SJSA1 (cell line): ENCODE measurements at regions not wholly inside any gene's neighbourhood (a gene's known extent, or its start where the extent isn't known, plus 50 kb on each side); places are given as distances from the start of the nearest gene placed in this dataset.
"Not testable (repeated sequence)": the region's sequence is repeated elsewhere in the genome, so short reads cannot be mapped to it uniquely, and the experiment has no call there.

Experiments used
- DNase-seq, 2 experiments: peaks; one replicate each; pipeline ENCODE4 v3.0.0-alpha.2; 2015 to 2020; ENCODE audit warnings: low spot score in 2 of 2, low read depth in 1 of 2
- H3K27ac ChIP-seq: fragments of 250-450 bp; sonication (Bioruptor Pico); 2 replicates; pipeline ENCODE4 v1.5.1; 2020; ENCODE audit warnings: mild to moderate bottlenecking, moderate library complexity
- H3K27me3 ChIP-seq: fragments of 250-450 bp; sonication (Bioruptor Pico); replicated peaks from 2 replicates; pipeline ENCODE4 v1.5.1; 2020; ENCODE audit warnings: mild to moderate bottlenecking, moderate library complexity
- H3K36me3 ChIP-seq: fragments of 250-450 bp; sonication (Bioruptor Pico); 2 replicates; pipeline ENCODE4 v1.5.1; 2020; ENCODE audit warnings: mild to moderate bottlenecking
- H3K4me1 ChIP-seq: fragments of 250-450 bp; sonication (Bioruptor Pico); replicated peaks from 2 replicates; pipeline ENCODE4 v1.6.1; 2021; ENCODE audit warnings: mild to moderate bottlenecking
- H3K4me3 ChIP-seq: fragments of 250-450 bp; sonication (Bioruptor Pico); 2 replicates; pipeline ENCODE4 v1.5.1; 2020; ENCODE audit warnings: mild to moderate bottlenecking
- H3K9me3 ChIP-seq: fragments of 250-450 bp; sonication (Bioruptor Pico); replicated peaks from 2 replicates; pipeline ENCODE4 v1.5.1; 2020; ENCODE audit warnings: mild to moderate bottlenecking

DNA sequence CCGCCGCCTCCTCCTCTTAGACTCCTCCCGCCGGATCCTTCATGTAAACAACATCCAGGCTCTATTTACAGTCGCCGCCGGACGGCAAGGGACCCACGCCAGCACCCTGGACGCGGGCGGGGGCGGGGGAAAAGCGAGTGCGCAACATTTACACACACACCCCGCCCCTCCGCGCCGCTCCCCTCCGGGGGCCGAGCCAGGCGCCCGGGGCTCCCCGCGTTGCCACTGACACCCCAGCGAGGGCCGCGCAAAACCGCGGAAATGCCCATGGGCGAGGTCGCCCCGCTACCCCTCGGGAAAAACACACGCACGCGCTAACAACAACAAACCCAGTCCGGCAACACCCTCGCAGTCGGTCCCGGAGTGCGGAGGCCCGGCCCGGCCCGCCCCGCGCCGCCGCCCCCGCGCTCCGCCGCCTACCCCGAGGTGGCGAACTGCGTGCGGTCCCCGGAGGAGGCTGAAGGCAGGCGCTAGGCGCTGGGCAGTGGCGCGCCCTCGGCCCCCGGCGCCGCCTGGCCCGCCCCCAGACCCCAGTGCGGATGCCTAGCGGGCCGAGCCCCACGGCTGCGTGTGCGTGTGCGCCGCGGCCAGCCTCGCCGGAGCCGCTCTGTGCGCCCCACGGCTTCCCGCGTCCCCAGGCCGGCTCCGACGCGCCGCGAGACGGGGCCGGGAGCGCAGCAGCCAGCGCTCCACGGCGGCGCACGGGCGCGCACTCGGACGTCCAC is 81.1 kb upstream of the AK4 start:
- no peak overlapping the region for H3K27ac ChIP-seq
- H3K4me3 ChIP-seq, result peak overlapping the region; percentile 46
- peaks cover 11% of the 10 kb centered on the region; the same call in 1 of the 2 replicates for H3K4me1 ChIP-seq
- peak; percentile 15 to 59 for DNase-seq
- no peaks in the 10 kb centered on the region for H3K36me3 ChIP-seq
- H3K27me3 ChIP-seq, result peaks cover 44% of the 10 kb centered on the region
- H3K9me3 ChIP-seq, result no peaks in the 10 kb centered on the region

GRCh38 chr1:65067491-65068201 is 80.4 kb upstream of the AK4 start:
- H3K9me3 ChIP-seq, result no peaks in the 10 kb centered on the region
- no peak overlapping the region for H3K27ac ChIP-seq
- H3K27me3 ChIP-seq, result peaks cover 40% of the 10 kb centered on the region
- H3K36me3 ChIP-seq, result no peaks in the 10 kb centered on the region
- peak; percentile 45 to 46 for DNase-seq
- peaks cover 11% of the 10 kb centered on the region; the same call in 1 of the 2 replicates for H3K4me1 ChIP-seq
- peak overlapping the region; percentile 46 for H3K4me3 ChIP-seq

- H3K36me3 ChIP-seq, result no peaks in the 10 kb centered on the region
- H3K27ac ChIP-seq, result no peak overlapping the region
- H3K9me3 ChIP-seq, result no peaks in the 10 kb centered on the region
- peaks cover 38% of the 10 kb centered on the region for H3K27me3 ChIP-seq
- peaks cover 11% of the 10 kb centered on the region; the same call in 1 of the 2 replicates for H3K4me1 ChIP-seq
- DNase-seq, result peak in 1 of 2 experiments; percentile 9
- H3K4me3 ChIP-seq, result peak overlapping the region; percentile 46
Measured at GRCh38 chr1:65068202-65069010, 79.6 kb upstream of the AK4 start.

DNA sequence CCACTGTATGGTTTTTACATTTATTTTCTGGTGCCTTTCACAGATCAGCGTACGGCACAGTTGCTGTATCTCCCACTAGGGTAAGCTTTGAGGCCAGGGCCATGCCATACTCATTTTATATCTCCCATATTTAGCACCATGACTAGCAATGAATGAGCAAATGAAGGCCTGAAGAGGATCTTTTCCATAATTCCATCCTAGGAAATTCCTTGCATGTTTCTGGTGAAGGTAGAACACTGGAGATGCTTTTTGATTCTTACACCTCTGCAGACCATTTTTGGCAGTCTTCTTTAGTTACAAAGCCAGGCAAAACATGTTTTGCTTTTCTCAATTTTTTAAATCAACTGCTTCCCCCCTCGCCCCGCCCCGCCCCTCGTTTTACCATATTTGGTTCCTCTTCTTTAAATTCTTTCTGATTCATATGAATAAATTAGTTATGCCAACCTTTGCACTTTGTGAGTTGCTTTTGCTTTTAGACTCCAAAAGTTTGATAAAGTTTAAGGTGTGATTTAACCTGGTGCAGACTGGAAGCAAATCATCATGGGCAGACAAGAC is 78.9 kb upstream of the AK4 start:
- no peaks in the 10 kb centered on the region for H3K36me3 ChIP-seq
- peaks cover 11% of the 10 kb centered on the region; the same call in 1 of the 2 replicates for H3K4me1 ChIP-seq
- no peak overlapping the region for H3K4me3 ChIP-seq
- no peaks in the 10 kb centered on the region for H3K9me3 ChIP-seq
- H3K27me3 ChIP-seq, result peaks cover 38% of the 10 kb centered on the region
- DNase-seq, result no peak
- no peak overlapping the region for H3K27ac ChIP-seq

DNA sequence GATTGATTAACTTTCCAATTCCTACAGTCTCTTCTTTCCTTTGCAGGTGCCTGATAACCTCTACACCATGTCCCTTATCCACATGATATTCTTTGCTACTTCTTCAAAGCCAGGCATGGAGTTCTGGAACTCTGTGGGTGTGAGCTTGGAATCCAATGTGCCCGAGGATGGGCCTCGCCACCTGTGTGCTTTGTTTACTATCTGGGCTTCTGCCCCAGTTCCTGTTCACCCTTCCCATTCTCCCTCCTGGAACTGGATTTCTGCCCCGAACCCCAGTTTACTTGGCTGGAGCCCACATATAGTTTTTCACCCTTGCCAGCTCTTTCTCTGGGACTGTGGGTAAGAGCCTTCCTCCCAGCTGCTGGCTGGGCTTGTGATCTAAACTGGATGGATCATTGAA is 75.2 kb upstream of the AK4 start:
- DNase-seq, result no peak
- Histone ChIP-seq H3K4me3 (no peak overlapping the region), H3K27ac (no peak overlapping the region), H3K4me1 (peaks cover 5% of the 10 kb centered on the region; the same call in 1 of the 2 replicates), H3K36me3 (no peaks in the 10 kb centered on the region), H3K27me3 (peaks cover 14% of the 10 kb centered on the region; the same call in 1 of the 2 replicates), H3K9me3 (no peaks in the 10 kb centered on the region)

DNA sequence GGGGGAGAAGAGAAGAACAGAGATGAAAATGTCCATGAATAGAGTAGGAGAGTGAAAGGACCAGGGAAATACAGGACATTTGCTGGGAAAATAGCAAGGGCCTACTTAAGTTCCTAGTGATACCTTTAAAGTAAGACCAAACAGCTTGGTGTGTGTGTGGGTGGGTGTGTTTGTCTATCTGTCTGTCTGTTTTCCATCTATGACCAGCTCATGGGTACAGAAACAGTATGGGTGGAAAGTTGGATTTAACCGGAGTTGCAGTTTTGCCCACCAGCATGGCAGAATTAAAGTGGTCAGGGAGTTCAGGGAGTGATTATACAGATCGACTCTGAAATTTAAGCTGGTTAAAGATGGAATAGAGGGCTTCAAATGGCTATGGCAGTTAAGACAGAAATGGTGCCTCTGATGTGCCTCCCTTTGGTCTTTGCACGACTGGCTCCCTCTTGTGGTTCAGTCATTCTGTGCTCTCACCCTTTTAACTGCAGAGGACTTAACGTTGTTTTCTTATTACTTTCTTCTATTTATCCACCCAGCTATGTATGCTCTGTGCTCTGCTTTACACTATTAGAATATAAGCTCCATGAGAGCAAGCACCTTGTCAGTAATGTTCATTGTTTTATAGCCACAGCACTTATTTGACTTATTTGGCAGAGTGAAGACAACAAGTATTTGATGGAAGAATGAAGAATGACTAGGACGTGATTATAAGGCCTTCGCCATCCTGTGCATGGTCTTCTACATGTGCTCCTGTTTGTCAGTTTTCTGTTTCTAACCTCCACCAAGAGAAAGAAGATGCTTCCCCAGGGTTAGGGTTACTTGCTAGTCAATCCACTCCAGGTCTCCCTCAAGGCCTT is 72.7 kb upstream of the AK4 start:
- Histone ChIP-seq H3K27me3 (no peaks in the 10 kb centered on the region; the same call in 1 of the 2 replicates), H3K9me3 (no peaks in the 10 kb centered on the region), H3K4me3 (no peak overlapping the region), H3K27ac (no peak overlapping the region), H3K4me1 (no peaks in the 10 kb centered on the region), H3K36me3 (no peaks in the 10 kb centered on the region)
- DNase-seq, result peak in 1 of 2 experiments; percentile 19

DNA sequence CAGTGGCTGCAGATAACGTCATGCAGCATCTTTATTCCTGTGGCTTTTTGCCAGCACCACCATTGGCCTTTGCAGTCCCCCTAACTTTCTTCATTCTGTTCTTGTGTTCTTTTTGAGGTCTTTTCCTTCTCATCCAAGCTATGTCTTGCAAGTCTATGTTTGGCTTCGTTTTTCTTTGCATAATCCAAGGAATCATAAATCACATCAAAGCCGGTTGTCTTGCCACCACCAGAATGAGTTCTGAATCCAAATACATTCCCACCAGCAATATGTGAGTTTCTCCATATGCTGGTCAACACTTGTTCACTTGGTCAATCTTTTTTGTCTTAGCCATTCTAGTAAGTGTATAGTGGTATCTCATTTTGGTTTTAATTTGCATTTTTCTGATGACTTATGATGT is 70.6 kb upstream of the AK4 start:
- H3K4me3 ChIP-seq, result no peak overlapping the region
- H3K27ac ChIP-seq, result no peak overlapping the region
- H3K27me3 ChIP-seq, result no peaks in the 10 kb centered on the region; the same call in 1 of the 2 replicates
- DNase-seq, result no peak
- H3K4me1 ChIP-seq, result no peaks in the 10 kb centered on the region
- no peaks in the 10 kb centered on the region for H3K9me3 ChIP-seq
- H3K36me3 ChIP-seq, result no peaks in the 10 kb centered on the region

- DNase-seq, result no peak
- no peaks in the 10 kb centered on the region; the same call in 1 of the 2 replicates for H3K27me3 ChIP-seq
- no peaks in the 10 kb centered on the region for H3K9me3 ChIP-seq
- no peak overlapping the region for H3K4me3 ChIP-seq
- H3K36me3 ChIP-seq, result no peaks in the 10 kb centered on the region
- H3K4me1 ChIP-seq, result no peaks in the 10 kb centered on the region
- no peak overlapping the region for H3K27ac ChIP-seq
Measured at GRCh38 chr1:65079941-65080340, 68.1 kb upstream of the AK4 start.

DNA sequence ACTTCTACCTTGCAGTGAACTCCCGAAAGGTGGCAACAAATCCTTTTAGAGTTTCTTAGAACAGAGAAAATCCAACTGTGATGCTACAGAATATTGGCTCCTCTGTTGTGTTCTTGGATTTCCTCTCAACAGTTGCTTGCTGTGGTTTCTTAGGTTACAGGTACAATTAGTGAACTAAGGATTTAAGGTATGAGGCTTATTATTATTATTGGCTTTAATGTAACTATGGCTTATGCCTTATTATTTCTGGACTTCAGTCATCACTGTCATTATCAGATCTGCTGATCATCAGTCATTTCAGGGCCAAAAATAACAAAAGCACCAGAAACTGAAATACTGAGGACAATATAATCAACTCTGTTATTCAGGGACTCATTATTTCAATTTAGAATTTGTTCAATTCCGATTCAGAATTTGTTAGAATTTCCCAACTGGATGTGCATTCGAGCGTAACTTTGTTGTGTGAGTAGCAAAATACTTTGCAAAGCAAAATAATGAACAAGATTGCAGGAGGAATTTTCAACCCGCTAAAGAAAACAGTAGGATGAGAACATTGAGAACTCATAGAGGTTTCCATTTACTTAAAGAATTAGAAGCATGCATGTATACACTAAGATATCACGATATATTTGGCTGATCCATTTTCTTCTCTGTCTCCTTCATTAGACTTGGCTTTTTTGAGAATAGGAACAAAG is 65.5 kb upstream of the AK4 start:
- no peak overlapping the region for H3K27ac ChIP-seq
- H3K4me1 ChIP-seq, result no peaks in the 10 kb centered on the region
- H3K27me3 ChIP-seq, result no peaks in the 10 kb centered on the region; the same call in 1 of the 2 replicates
- no peak overlapping the region for H3K4me3 ChIP-seq
- H3K36me3 ChIP-seq, result no peaks in the 10 kb centered on the region
- H3K9me3 ChIP-seq, result no peaks in the 10 kb centered on the region
- no peak for DNase-seq

- H3K36me3 ChIP-seq, result no peaks in the 10 kb centered on the region
- no peaks in the 10 kb centered on the region for H3K4me1 ChIP-seq
- no peak for DNase-seq
- no peak overlapping the region for H3K27ac ChIP-seq
- no peaks in the 10 kb centered on the region for H3K9me3 ChIP-seq
- H3K4me3 ChIP-seq, result no peak overlapping the region
- no peaks in the 10 kb centered on the region for H3K27me3 ChIP-seq
Measured at GRCh38 chr1:65083263-65083896, 64.6 kb upstream of the AK4 start.

- H3K9me3 ChIP-seq, result no peaks in the 10 kb centered on the region
- no peak overlapping the region for H3K27ac ChIP-seq
- no peaks in the 10 kb centered on the region for H3K4me1 ChIP-seq
- no peak for DNase-seq
- no peak overlapping the region for H3K4me3 ChIP-seq
- no peaks in the 10 kb centered on the region for H3K36me3 ChIP-seq
- H3K27me3 ChIP-seq, result no peaks in the 10 kb centered on the region
Measured at GRCh38 chr1:65084066-65084465, 63.9 kb upstream of the AK4 start.

DNA sequence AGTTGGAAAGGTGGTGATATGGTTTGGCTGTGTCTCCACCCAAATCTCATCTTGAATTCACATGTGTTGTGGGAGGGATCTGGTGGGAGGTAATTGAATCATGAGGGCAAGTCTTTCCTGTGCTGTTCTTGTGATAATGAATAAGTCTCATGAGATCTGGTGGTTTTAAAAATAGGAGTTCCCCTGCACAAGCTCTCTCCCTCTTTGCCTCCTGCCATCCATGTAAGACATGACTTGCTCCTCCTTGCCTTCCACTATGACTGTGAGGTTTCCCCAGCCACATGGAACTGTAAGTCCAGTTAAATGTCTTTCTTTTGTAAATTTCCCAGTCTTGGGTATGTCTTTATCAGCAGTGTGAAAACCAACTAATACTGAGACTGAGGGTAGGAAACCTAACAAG is 60.5 kb upstream of the AK4 start:
- H3K27ac ChIP-seq, H3K9me3 ChIP-seq, DNase-seq, H3K4me1 ChIP-seq, H3K4me3 ChIP-seq, H3K36me3 ChIP-seq, H3K27me3 ChIP-seq: not testable (repeated sequence)
